GM18873 (cell line): ENCODE measurements at regions not wholly inside any gene's neighbourhood (a gene's known extent, or its start where the extent isn't known, plus 50 kb on each side); places are given as distances from the start of the nearest gene placed in this dataset.

ENCODE experiments used
- ATAC-seq: cut with Tn5 transposase; IDR thresholded peaks from one replicate; pipeline ENCODE4 v1.9.1; 2021; ENCODE audit warnings: mild to moderate bottlenecking, moderate library complexity, moderate number of reproducible peaks; ENCODE audit not compliant: unreplicated experiment, low FRiP score

DNA sequence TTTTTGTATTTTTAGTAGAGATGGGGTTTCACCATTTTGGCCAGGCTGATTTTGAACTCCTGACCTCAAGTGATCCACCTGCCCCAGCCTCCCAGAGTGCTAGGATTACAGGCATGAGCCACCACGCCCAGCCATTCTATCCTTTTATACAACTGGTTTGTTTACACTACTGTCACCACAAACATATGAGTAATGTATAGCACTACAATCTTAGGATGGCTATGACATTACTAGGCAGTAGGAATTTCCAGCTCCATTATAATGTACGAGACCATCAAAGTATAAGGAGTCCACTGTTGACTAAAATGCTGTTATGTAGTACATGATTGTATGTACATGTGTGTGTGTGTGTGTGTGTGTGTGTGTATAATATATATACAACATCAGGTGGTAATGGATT lies 1126.1 kb upstream of the LRRN3 start:
- ATAC-seq = no peak

DNA sequence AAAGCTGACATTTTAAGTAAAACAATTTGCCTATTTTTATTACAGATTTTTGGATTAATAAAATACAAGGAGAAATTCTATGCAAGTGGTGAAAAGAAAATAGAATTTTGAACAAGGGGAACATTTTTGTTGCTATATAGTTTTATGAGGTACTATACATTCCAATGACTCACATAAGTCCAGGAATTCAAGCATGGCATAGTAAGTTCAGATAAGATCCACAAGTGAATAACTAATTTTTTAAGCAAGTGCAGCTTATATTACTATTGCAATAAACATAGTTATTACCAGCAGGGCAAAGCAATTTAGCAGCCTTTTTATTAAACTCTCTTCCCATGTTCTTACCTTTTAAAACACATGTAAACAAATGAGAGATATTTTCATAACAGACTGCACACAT lies 1123.5 kb upstream of the LRRN3 start:
- no peak for ATAC-seq

DNA sequence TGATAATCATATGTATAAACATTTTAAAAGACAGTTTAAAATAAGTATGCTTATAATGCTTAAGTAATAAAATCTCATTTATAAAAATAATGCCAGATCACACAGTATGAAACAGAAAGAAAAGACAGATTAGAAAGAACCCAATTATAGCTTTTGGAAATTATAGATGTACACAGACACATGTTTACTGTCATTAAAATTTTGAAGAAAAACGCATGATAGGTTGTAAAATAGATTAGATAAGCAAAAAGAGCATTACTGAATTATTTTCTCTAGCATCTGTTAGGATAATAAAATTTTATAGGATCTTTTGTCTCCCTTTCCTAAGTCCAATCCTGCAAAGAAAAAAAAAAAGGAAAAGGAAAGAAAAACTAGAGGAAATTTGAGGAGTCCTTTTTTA lies 1107.3 kb upstream of the LRRN3 start:
- ATAC-seq = no peak

DNA sequence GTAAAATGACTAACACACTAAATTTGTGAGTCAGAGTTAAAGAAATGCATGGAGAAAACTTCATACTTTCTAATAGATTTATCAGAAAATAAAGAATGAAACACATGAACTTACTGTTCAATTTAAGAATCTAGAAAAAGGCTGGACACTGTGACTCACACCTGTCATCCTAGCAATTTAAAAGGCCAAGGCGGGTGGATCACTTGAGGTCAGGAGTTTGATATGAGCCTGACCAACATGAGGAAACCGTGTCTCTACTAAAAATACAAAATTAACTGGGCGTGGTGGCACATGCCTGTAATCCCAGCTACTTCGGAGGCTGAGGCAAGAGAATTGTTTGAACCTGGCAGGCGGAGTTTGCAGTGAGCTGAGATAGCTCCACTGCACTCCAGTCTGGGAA lies 1106.2 kb upstream of the LRRN3 start:
- no peak for ATAC-seq

DNA sequence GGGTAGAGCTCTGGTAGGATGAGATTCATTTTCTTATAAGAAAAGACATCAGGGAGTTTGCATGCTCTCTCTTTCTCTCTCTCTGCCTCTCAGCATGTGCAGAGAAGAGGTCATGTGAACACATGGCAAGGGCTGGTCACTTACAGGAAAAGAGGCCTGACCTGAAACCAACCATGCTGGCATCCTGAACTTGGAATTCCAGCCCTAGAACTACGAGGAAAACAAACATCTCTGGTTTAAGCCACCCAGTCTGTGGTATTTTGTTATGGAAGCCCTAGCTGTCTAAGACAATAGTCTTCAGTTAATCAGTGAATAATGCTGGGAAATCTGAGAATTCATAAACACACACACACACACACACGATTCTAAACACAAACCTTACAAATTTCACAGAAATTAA lies 1104.2 kb upstream of the LRRN3 start:
- no peak for ATAC-seq

DNA sequence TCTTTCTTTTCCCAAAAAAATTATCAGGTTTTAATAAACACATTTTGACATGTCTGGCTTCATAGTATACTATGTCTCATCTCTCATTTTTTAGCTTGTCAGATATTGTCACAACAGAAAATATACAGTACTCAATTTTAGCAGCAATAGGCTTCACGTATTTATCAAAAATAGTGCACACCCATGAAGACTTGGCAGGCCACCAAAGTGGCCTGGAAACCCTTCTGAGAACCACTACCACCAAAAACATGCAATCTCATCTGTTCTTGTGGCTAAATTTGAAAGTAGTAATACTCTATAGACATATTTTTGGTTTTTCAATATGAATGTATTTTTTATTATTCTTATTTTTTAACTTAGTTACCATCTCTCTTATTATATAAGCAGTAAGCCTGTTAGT lies 1094.5 kb upstream of the LRRN3 start:
- no peak for ATAC-seq

DNA sequence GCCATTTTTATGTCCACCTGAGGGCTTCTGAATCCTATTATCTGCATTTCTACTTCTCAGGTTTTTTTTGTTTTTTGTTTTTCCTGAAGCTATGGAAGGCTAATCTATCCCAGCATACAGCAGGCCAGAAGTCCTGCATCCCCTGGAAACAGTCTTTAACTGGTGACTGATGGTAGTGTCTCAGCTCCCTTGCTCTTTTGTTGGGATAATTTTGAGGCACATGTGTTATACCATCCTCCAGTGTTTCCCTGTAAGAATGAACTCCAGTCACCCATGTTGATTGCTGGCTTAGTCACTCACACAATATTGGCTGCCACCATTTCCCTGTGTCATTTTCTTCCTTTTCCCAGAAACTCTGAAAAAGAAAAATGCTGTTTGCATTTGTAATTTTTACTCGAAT lies 1094.0 kb upstream of the LRRN3 start:
- no peak for ATAC-seq

DNA sequence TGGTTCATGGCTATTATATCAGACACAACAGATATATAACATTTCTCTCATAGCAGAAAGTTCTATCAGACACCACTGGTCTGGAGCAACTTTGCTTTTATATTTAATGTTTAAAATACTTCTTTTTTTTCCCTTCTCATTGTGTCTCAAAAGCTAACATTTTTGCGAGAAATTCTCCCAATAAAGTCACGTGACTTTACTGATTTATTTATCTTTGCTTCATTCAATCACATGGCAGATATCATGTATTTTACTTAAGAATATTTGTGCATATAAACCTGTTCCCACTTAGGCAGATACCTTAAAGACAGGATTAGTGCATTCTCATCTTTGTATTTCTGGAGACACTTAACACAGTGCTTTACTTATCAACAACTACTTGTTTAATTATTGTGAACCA lies 1093.1 kb upstream of the LRRN3 start:
- ATAC-seq = no peak

DNA sequence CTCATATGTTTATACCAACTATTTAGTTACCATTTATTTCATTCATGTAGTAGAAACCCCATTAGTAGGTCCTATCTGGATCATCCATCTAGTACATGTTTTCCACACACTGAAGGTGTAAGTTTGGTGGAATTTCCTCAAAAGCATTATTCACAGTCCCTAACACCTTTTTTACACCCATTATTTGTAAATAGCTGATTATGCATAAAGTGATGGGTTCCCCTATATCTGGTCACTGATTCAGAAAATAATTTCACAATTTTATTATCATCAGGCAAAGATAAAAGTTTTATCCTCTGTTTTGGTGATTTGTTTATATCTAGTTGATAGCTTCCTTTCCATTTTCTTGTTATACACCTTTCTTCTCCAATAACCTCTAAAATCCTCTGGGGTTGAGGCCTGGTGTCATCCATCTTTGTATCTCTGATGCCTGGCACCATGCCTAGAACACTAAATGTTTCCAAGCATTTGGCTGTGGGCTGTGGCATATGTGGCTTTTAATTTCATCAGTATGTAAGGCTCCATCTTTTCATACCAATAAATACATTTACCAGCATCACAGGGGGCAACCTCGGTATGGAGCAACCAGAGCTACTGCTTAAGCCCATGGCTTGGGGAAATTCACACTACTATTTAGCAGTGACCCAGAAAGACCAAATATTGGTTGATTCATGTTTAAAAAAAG lies 1089.5 kb upstream of the LRRN3 start:
- no peak for ATAC-seq

DNA sequence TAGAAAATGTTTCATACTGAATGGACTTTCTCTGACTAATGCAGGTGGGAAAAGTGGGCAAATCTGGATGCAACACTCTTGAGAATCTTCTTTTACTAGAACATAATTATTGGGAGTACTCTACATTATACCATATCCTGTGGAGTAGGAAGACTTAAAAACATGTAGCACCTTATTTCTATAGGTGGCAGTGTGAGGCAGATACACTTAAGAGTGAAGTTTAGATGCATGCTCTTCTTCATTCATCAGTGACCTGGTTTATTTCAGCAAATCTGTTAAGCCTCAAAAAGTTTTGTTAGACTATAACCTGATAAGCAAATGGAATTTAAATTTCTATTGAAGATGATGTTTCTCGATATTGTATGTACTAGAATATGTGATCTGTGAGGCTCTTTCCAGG lies 1087.1 kb upstream of the LRRN3 start:
- ATAC-seq = no peak

DNA sequence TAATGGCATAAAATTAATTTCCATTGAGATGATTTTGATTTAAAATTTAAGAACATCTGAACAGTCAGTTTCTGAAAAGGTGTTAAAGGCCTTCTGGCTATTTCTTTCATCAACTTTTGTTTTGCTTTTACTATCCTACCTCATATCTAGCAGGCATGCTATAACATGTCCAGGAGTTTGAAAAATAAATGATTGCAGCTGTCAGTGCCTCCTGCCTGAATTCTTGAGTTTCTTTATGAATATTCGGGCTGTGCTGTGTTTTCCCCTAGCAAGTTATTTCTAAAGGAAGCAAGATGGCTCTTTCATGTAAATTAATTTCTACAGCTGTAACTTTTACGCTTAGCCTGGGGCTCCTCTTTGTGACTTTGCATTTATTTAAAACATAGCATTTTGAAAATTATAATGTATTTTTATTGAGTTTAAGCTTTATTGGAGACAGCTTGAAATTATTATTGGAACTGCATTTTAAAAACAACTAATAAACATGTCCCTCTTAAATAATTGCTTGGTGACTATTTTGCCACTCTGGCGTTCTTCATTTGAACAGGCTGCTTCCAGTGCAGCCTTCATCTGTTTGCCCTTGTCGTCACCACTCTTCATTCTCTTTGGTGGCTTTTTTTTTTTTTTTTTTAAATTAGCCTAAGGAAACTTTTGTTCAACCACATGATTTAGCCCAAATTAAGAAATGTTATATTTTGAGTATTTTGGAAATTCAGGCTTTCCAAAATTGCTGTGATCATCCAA lies 1083.4 kb upstream of the LRRN3 start:
- no peak for ATAC-seq

DNA sequence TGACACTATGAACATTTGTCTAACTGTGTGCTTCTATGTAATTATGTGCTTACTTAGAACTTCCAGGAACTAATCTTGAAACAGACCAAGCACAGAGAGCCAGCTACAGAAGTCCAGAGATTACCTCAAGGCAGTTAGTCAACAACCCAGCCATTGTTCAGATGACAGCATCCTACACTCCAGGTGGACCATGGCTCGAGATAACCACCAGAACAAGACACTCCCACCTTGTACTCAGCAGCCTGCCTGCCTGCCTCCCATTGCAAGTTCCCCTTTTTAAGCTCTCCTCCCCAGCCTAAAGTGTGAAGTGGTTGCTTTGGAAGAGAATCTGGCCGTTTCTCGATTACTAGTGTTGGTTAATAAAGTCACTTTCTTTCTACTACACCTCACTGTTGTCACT lies 1080.6 kb upstream of the LRRN3 start:
- no peak for ATAC-seq

DNA sequence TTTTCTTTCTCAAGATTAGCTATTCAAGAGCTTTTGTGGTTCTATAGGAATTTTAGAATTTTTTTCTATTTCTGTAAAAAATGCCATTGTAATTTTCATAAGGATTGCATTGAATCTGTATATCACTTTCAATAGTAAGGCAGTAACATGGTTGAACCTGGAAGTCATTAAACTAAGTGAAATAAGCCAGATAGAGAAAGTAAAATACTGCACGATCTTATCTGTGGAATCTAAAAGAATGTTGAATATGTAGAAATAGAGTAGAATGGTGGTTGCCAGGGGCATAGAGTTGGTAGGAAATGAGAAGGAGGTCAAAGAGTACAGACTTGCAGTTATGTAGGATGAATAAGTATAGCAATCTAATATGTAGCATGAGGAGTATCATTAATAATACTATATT lies 1073.5 kb upstream of the LRRN3 start:
- ATAC-seq = no peak

DNA sequence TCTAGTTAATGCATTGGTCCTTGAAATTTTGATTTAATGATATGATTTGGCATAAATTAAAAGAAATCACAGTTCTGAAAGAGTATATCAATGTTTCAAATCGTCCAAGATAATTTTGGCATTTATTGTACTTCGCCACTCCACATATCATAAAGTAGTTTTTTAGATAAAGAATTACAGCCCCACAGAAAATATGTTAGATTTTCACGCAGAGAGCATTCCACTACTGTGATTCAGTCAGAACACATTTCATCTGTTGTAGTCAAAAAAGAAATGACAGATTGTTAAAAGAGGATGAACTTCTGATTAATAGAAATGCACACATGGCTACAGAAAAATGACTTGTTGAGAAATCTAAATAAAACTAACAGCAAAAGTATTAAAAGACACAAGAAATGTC lies 1063.5 kb upstream of the LRRN3 start:
- no peak for ATAC-seq

DNA sequence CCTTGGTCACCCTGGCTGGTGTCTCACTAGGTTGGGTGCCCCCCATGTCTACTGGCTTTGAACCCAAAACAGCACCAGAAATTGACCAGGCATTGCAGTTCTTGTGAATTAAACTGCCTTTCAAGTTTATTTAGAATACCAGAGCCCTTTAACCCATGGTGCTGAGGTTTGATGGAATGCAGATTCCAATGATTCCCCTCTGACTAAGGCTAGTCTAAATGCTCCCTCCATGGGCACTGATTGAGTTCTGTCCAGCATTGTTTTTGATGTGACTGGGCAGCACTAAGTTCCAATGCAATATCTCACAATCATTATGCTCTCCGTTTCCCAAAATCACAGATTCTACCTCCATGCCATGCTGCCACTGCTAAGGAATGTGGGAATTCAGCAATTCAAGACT lies 1047.4 kb upstream of the LRRN3 start:
- no peak for ATAC-seq

DNA sequence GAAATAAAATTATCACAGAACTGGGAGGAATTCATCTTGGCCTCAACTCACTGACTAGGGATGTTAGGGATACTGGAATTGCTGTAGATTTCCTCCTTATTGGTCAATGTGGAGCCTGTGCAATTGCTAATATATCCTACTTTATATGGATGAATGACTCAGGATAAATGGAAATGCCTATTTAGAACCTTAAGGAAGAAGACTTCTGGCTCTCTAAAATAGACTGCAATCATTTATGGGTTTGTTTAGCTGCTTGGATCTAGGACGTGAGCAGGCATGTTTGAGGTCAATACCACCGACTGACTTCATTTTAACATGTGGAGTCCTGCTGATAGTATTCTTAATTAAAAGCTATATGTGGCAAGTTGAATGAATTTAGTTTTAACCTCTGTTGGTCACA lies 1040.1 kb upstream of the LRRN3 start:
- no peak for ATAC-seq

DNA sequence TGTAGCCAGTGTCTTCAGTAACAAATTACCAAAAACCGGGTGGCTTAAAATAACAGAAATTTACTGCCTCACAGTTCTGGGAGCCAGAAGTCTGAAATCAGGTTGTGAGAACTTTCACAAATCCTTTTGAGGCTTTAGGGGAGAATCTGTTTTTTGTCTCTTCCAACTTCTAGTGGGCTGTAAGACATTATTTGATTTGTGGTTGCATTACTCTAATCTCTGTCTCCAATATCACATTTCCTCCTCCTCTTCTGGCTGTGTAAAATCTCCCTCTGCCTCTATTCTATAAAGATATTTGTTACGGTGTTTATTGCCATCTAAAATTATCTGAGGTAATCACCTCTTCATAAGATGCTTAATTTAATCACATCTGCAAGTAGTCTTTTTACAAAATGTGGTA lies 1039.6 kb upstream of the LRRN3 start:
- no peak for ATAC-seq

DNA sequence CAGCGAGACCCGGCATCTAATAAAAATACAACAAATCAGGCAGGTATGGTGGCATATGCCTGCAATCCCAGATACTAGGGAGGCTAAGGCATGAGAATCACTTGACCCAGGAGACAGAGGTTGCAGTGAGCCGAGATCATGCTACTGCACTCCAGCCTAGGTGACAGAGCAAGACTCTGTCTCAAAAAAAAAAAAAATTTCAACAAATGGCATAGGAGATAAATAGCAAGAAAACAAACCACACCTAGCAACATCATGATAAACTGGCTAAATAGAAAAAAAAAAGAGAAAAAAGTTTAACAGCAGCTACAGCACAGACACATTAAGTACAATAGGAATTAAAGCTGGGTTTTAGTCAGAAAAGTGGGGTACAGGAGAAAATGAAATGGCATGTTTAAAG lies 1034.6 kb upstream of the LRRN3 start:
- no peak for ATAC-seq

DNA sequence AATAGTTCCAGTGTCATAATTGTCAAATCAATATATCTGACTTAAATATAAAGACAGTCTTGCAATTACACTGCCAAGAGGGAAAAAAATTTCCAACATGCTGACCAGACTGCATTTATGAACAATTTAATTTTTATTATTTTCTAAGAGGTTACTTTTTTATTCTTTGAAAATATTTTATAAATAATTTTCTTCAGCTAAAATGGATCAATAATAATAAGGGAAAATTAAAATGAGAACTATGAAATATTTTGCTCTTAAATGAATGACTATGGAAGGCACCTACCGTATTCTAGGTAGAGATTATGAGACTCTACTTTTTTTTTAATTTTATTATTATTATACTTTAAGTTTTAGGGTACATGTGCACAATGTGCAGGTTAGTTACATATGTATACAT lies 1032.5 kb upstream of the LRRN3 start:
- ATAC-seq = no peak

DNA sequence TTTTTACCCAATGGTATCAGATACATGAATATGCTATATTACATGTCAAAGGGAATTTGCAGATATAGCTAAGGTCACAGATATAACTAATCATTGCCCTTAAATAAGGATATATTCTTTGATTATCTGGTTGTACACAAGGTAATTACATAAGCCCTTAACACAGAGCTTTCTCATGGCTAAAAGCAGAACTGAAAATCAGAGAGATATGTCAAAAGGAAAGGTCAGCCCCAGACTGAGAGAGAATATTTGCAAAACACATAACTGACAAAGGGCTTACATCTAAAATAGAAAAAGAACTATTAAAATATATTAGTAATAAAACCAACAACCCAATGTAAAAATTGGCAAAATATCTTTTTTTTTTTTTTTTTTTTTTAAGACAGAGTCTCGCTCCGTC lies 1029.5 kb upstream of the LRRN3 start:
- no peak for ATAC-seq

DNA sequence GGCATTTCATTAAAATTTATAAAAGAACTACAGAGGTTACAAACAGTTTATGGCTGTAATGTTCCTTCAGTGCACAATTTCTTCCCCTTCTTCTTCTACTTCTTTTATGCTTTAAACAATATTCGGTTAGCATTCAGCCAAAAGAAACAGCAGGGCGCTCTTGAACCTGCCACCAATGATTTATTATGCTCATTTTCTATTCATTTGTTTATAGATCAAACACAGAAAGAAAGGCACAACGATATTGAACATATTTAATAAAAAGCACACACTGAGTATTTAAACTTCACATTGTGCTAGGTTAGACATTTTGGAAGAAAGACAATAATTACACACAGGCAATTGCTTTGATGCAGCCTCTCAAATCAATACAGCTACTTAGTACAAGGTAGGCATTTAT lies 1025.8 kb upstream of the LRRN3 start:
- ATAC-seq = no peak

DNA sequence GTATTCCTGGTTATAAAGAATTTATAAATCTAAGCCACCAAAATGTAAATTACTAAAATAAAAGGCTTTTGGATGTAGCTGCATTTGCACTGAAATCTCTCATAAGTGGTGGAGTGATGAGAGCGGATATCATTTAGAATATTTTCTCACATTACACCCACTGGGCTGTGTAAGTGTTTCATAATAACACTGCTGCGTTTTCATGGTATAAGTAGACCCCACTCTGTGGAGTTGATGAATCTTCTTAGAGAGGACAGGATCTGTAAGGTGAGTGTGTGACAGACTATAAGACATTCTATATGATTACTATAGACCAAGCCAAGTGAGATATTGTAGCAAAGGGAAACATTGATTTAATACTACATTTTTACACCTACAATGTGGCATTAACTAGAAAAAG lies 1024.1 kb upstream of the LRRN3 start:
- ATAC-seq = no peak
